ENCODE measurements at regions not wholly inside any gene's neighbourhood (a gene's known extent, or its start where the extent isn't known, plus 50 kb on each side); places are given as distances from the start of the nearest gene placed in this dataset.

GRCh38 chr5:74020503-74020902 is 394.5 kb downstream of the ARHGEF28 start:
- DNase-seq (ENCODE audit: low spot score) = no peak

GRCh38 chr5:74019923-74020322 is 393.9 kb downstream of the ARHGEF28 start:
- DNase-seq (ENCODE audit: low spot score) = no peak

- peak; percentile 48 for DNase-seq (ENCODE audit: low spot score)
Observed at GRCh38 chr5:74017786-74018211, 391.8 kb downstream of the ARHGEF28 start.

GRCh38 chr5:74017112-74017511 is 391.1 kb downstream of the ARHGEF28 start:
- no peak for DNase-seq (ENCODE audit: low spot score)

- DNase-seq (ENCODE audit: low spot score) = no peak
Observed at GRCh38 chr5:74016373-74016772, 390.4 kb downstream of the ARHGEF28 start.

- no peak for DNase-seq (ENCODE audit: low spot score)
Observed at GRCh38 chr5:74015716-74016115, 389.7 kb downstream of the ARHGEF28 start.

- DNase-seq (ENCODE audit: low spot score) = no peak
Observed at GRCh38 chr5:74013222-74013621, 387.2 kb downstream of the ARHGEF28 start.

GRCh38 chr5:74009502-74009901 is 383.5 kb downstream of the ARHGEF28 start:
- no peak for DNase-seq (ENCODE audit: low spot score)

GRCh38 chr5:74007193-74007592 is 381.2 kb downstream of the ARHGEF28 start:
- DNase-seq (ENCODE audit: low spot score) = no peak

GRCh38 chr5:73999297-73999696 is 373.3 kb downstream of the ARHGEF28 start:
- DNase-seq (ENCODE audit: low spot score) = no peak

GRCh38 chr5:73998489-73998888 is 372.5 kb downstream of the ARHGEF28 start:
- DNase-seq (ENCODE audit: low spot score) = no peak

GRCh38 chr5:73997960-73998359 is 372.0 kb downstream of the ARHGEF28 start:
- no peak for DNase-seq (ENCODE audit: low spot score)

- DNase-seq (ENCODE audit: low spot score) = no peak
Observed at GRCh38 chr5:73996151-73996755, 370.3 kb downstream of the ARHGEF28 start.

- DNase-seq (ENCODE audit: low spot score) = no peak
Observed at GRCh38 chr5:73994963-73995362, 369.0 kb downstream of the ARHGEF28 start.

All from RKO (cell line).